ENCODE measurements at regions not wholly inside any gene's neighbourhood (a gene's known extent, or its start where the extent isn't known, plus 50 kb on each side); places are given as distances from the start of the nearest gene placed in this dataset.
"Not testable (repeated sequence)": the region's sequence is repeated elsewhere in the genome, so short reads cannot be mapped to it uniquely, and the experiment has no call there.

- H3K4me3 Mint-ChIP-seq; H3K9me3 Mint-ChIP-seq (ENCODE audit: low read depth); H3K27me3 Mint-ChIP-seq; H3K36me3 Mint-ChIP-seq; DNase-seq; H3K27ac Mint-ChIP-seq; ATAC-seq; H3K4me1 Mint-ChIP-seq; CTCF ChIA-PET: not testable (repeated sequence)
Measured at GRCh38 chrY:3410322-3410892, 168.5 kb upstream of the TGIF2LY start.

Data from activated CD8-positive, alpha-beta memory T cell treated with anti-CD3 and anti-CD28 coated beads, Interleukin-2, amount 10 ng/mL, durations not matched to agents 7 days and 5 days (primary cell).